ENCODE measurements at regions not wholly inside any gene's neighbourhood (a gene's known extent, or its start where the extent isn't known, plus 50 kb on each side); places are given as distances from the start of the nearest gene placed in this dataset.
"Not testable (repeated sequence)": the region's sequence is repeated elsewhere in the genome, so short reads cannot be mapped to it uniquely, and the experiment has no call there.

- DNase-seq (ENCODE audit: low spot score), result no peak
- no peak for ATAC-seq
These were observed 712.5 kb downstream of the PLOD2 start for GRCh38 chr3:145448436-145448835.

GRCh38 chr3:145450018-145450682 is 710.8 kb downstream of the PLOD2 start:
- ATAC-seq, result no peak
- no peak for DNase-seq (ENCODE audit: low spot score)

GRCh38 chr3:145457825-145458552 is 703.0 kb downstream of the PLOD2 start:
- DNase-seq (ENCODE audit: low spot score) (no peak), ATAC-seq (no peak)

GRCh38 chr3:145459681-145460080 is 701.3 kb downstream of the PLOD2 start:
- DNase-seq (ENCODE audit: low spot score); ATAC-seq: not testable (repeated sequence)

GRCh38 chr3:145471976-145472375 is 689.0 kb downstream of the PLOD2 start:
- ATAC-seq, result no peak
- no peak for DNase-seq (ENCODE audit: low spot score)

GRCh38 chr3:145482735-145483134 is 678.2 kb downstream of the PLOD2 start:
- DNase-seq (ENCODE audit: low spot score); ATAC-seq: not testable (repeated sequence)

- DNase-seq (ENCODE audit: low spot score) (no peak), ATAC-seq (no peak)
These were observed 677.0 kb downstream of the PLOD2 start for GRCh38 chr3:145483992-145484391.

- ATAC-seq, result no peak
- no peak for DNase-seq (ENCODE audit: low spot score)
These were observed 672.0 kb downstream of the PLOD2 start for GRCh38 chr3:145489011-145489410.

GRCh38 chr3:145490088-145491048 is 670.6 kb downstream of the PLOD2 start:
- DNase-seq (ENCODE audit: low spot score), result no peak
- ATAC-seq, result no peak

- ATAC-seq (no peak), DNase-seq (ENCODE audit: low spot score) (no peak)
These were observed 668.5 kb downstream of the PLOD2 start for GRCh38 chr3:145492456-145492855.

- not testable (repeated sequence) for DNase-seq (ENCODE audit: low spot score)
These were observed 643.6 kb downstream of the PLOD2 start for GRCh38 chr3:145517416-145517815.

GRCh38 chr3:145518639-145519038 is 642.3 kb downstream of the PLOD2 start:
- ATAC-seq, result peak; percentile 99
- DNase-seq (ENCODE audit: low spot score), result peak; percentile 62

More at GRCh38 chr3:145517416-145517815, 643.6 kb downstream of the PLOD2 start:
- ATAC-seq, result not testable (repeated sequence)

GRCh38 chr3:145519398-145520047 is 641.5 kb downstream of the PLOD2 start:
- ATAC-seq (no peak), DNase-seq (ENCODE audit: low spot score) (no peak)

GRCh38 chr3:145522179-145522578 is 638.8 kb downstream of the PLOD2 start:
- ATAC-seq, result no peak
- DNase-seq (ENCODE audit: low spot score), result no peak

GRCh38 chr3:145522893-145523651 is 637.9 kb downstream of the PLOD2 start:
- no peak for ATAC-seq
- DNase-seq (ENCODE audit: low spot score), result no peak

GRCh38 chr3:145531548-145531947 is 629.4 kb downstream of the PLOD2 start:
- ATAC-seq, result no peak
- DNase-seq (ENCODE audit: low spot score), result no peak

GRCh38 chr3:145533696-145534095 is 627.3 kb downstream of the PLOD2 start:
- no peak for DNase-seq (ENCODE audit: low spot score)

GRCh38 chr3:145536461-145536860 is 624.5 kb downstream of the PLOD2 start:
- DNase-seq (ENCODE audit: low spot score), result no peak
- no peak for ATAC-seq

More at GRCh38 chr3:145533696-145534095, 627.3 kb downstream of the PLOD2 start:
- no peak for ATAC-seq

GRCh38 chr3:145550522-145550921 is 610.5 kb downstream of the PLOD2 start:
- no peak for DNase-seq (ENCODE audit: low spot score)
- no peak for ATAC-seq

GRCh38 chr3:145557405-145557804 is 603.6 kb downstream of the PLOD2 start:
- DNase-seq (ENCODE audit: low spot score), result no peak
- ATAC-seq, result no peak
